ENCODE measurements at regions not wholly inside any gene's neighbourhood (a gene's known extent, or its start where the extent isn't known, plus 50 kb on each side); places are given as distances from the start of the nearest gene placed in this dataset.
A peak's percentile ranks its signal among the peaks of the same experiment; 100 is the strongest.

- no peak for DNase-seq (ENCODE audit: extremely low read depth, low read depth)
Measured at GRCh38 chr21:25341981-25342380, 265.3 kb downstream of the MRPL39 start.

GRCh38 chr21:25338415-25338814, 268.9 kb downstream of the MRPL39 start:
- no peak for DNase-seq (ENCODE audit: extremely low read depth, low read depth)

GRCh38 chr21:25334046-25334730, 273.1 kb downstream of the MRPL39 start:
- DNase-seq (ENCODE audit: extremely low read depth, low read depth): no peak

- DNase-seq (ENCODE audit: extremely low read depth, low read depth): no peak
Measured at GRCh38 chr21:25331286-25331685, 276.0 kb downstream of the MRPL39 start.

GRCh38 chr21:25330266-25330665, 277.0 kb downstream of the MRPL39 start:
- no peak for DNase-seq (ENCODE audit: extremely low read depth, low read depth)

GRCh38 chr21:25329227-25329825, 278.0 kb downstream of the MRPL39 start:
- peak; percentile 12 for DNase-seq (ENCODE audit: extremely low read depth, low read depth)

GRCh38 chr21:25328736-25329135, 278.5 kb downstream of the MRPL39 start:
- DNase-seq (ENCODE audit: extremely low read depth, low read depth): no peak

DNA sequence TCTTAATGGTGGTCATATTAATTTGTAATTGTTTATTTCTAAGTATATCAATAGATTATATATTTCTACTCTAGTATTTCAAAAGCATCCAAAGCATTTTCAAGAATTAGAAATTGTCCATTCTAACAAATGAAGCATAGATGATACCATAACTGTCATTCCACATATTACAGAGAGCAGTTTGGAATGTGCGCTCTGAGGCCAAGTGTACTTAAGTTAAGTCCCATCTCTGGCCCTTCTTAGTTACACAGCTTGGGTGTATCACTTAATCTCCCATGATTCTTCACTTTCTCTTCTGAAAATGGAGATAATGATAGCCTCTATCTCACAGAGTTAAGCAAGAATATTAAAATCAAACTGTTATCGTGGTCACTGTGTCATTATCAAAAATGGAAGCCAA, 281.1 kb downstream of the MRPL39 start:
- DNase-seq (ENCODE audit: extremely low read depth, low read depth): no peak

DNA sequence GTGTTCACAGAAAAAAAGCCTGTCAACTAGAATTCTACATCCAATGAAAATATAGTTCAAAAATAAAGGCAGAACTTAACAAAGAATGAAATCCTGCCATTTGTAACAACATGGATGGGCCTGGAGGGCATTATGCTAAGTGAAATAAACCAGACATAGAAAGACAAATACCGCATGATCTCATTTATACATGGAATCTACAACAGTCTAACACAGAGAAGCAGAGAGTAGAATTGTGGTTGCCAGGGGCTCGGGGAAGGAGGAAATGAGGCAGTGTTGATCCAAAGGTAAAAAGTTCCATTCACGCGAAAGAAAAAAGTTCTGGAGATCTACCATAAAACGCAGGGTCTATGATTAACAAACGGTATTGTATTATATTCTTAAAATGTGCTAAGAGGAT, 282.6 kb downstream of the MRPL39 start:
- no peak for DNase-seq (ENCODE audit: extremely low read depth, low read depth)

GRCh38 chr21:25323356-25323949, 283.8 kb downstream of the MRPL39 start:
- DNase-seq (ENCODE audit: extremely low read depth, low read depth): no peak

- no peak for DNase-seq (ENCODE audit: extremely low read depth, low read depth)
Measured at GRCh38 chr21:25314247-25314646, 293.0 kb downstream of the MRPL39 start.

DNA sequence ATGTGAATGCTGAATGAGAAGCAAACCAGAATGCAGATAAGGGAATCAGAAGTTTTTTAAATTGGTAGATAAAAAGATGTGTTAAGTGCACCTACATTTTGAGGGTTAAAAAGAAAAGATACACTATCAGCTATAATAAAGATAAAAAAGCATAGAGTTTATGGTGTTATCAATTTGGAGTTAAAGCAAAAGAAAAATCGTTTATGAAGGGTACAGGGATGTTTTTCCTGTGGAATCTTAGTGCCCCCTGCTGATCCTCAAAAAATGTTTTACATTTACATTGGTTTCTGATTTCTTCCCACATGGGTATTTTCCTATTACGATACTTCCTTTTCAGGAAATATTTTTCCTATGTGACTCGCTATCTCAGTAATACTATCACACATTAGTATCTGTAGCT, 293.5 kb downstream of the MRPL39 start:
- no peak for DNase-seq (ENCODE audit: extremely low read depth, low read depth)

DNA sequence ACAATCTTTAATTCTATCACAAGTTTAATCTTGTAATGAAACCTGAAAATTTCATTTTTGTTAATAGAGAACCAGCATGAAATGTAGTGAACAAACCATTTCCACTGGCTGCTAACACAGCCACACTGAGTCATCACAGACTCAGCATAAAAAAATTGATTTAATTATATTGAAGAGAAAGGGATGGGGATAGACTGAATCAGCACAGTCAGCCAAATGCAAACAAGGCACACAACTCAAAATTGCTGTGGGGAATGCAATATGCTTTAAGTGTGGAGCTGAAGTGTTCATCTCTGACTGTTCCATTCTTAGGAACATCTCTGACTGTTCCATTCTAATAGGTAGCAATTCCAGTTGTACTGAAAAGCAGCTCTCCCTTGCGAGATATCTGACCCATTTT, 299.8 kb downstream of the MRPL39 start:
- no peak for DNase-seq (ENCODE audit: extremely low read depth, low read depth)

DNA sequence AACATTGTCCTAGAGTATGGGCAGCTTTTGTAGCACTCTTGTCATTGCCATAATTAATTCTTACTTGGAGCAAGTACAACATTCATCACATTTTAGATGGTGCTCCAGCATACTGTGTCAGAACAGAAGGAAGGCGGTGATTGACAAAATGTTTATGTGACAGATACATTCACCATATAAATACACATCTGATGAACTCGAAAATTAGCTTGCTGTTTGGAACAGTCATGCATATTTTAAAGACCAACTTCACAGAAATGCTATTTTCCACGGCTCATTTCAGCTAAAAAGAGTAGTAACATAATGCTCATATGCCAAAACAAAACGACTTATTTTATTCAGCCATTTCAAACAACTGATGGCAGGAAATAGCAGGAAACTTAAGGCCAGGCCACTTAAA, 302.7 kb downstream of the MRPL39 start:
- DNase-seq (ENCODE audit: extremely low read depth, low read depth): no peak

GRCh38 chr21:25300632-25301031, 306.6 kb downstream of the MRPL39 start:
- DNase-seq (ENCODE audit: extremely low read depth, low read depth): no peak

GRCh38 chr21:25298512-25299491, 308.5 kb downstream of the MRPL39 start:
- DNase-seq (ENCODE audit: extremely low read depth, low read depth): no peak

- no peak for DNase-seq (ENCODE audit: extremely low read depth, low read depth)
Measured at GRCh38 chr21:25297117-25297516, 310.2 kb downstream of the MRPL39 start.

DNA sequence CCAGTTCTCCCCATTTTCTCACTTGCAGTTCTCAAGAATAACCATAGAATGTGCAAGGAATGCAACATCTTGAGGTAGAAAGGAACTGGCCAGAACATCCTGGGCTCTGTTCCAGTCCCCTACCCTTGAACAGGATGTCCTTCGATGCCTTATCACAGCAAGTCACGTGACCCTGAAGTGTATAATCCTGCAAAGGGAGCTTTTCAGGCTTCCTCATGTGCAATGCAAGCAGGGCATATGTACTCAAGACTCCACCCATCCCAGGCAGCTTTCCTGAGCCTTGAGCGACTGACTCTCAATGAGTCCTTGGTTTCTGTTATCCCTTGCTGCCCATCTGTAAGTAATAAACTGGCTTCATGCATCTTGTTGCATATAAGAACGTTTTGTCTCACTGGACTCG, 311.0 kb downstream of the MRPL39 start:
- DNase-seq (ENCODE audit: extremely low read depth, low read depth): no peak

DNA sequence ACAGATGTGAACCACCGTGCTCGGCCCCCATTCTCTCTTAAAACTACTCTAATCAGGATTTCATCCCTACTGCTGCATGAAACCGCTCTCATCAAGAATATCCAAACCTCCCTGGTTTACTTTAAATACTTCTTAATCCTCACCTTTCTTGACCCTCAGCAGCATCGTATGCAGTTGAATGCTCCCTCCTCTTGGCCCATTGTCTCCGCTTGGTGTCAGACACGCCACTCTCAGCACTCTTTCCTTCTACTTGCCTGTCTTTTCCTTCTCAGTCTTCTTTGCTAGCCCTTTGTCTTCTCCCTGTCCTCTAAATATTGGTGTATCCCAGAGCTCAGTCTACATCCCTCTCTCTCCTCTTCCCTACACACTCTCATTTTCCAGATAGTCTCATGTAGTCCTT, 314.9 kb downstream of the MRPL39 start:
- no peak for DNase-seq (ENCODE audit: extremely low read depth, low read depth)

GRCh38 chr21:25283720-25284119, 323.6 kb downstream of the MRPL39 start:
- DNase-seq (ENCODE audit: extremely low read depth, low read depth): peak; percentile 9

DNA sequence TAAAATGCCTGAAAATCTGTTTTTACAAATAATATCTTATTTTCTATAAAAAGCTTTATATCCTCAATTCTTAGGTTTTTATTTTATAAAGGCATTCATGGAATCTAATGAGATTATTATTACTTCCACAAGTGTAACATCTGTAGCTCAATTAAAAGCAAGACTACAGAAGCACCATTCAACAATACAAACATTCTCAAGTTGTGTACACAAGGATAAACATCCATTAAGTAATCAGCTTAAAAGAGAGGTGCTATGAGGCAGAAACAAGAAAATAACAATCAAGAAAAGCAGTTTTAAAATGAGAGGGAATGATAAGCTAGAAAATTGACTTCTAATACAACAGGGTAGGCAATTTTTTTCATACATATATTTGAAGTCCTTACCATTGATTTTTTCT, 326.1 kb downstream of the MRPL39 start:
- DNase-seq (ENCODE audit: extremely low read depth, low read depth): no peak
